Activated T-cell treated with anti-CD3 and anti-CD28 coated beads for 48 hours (primary cell): ENCODE measurements at regions not wholly inside any gene's neighbourhood (a gene's known extent, or its start where the extent isn't known, plus 50 kb on each side); places are given as distances from the start of the nearest gene placed in this dataset.
"Not testable (repeated sequence)": the region's sequence is repeated elsewhere in the genome, so short reads cannot be mapped to it uniquely, and the experiment has no call there.

Experiments
- DNase-seq: peaks from one replicate; pipeline ENCODE4 v3.0.0-alpha.2; 2020; ENCODE audit warnings: low read depth

DNA sequence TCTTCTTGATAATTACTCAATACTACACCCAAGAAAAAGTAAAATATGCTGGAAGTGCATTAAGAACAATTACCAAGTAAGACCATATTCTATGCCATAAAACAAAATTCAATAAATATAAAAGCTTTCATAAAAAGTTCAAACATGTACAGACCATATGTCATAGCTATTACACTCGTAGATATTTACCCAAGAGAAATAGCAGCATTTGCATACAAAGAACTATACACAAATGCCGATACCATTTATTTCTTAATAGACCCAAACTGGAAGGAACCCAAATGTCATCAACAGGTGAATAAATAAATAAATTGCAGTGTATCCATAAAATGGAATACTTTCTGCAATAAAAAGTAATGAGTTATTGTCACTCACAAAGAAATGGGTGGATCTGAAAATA is 78.3 kb upstream of the SLC16A7 start:
- no peak for DNase-seq

DNA sequence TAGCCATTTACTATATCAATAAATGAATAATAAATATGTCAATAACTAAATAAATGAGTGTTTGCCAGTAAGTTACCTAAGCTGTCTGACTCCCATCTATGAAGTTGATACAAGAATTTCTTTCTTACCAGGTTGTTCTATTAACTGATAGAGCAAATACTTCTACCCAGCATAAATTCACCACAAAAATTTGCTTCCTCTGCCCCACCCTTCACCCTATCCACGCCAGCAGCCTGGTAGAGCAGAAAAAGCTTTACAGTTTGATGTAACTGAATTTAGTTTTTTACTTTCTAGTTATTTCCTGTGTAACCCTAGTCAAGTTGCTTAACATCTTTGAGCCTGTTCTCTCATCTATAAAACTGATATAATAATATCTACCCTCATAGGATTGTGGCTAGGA is 94.9 kb upstream of the SLC16A7 start:
- DNase-seq = no peak

DNA sequence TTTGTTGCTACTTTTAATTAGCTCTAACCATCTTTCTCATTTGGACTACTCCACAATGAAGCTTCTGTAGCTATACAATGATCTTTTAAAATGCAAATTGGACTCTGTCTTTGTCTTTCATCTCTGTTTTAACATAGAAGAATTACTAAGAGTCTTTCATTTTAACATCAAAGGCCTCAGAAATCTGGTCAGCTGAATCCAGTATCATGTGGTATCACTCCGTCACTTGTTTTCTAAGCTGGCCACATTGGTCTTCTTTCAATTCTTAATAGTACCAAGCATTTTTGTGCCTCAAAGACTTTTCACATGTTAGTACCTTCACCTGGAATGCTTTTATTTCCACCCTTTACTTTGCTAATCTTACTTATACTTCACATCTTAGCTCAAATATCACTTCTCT is 95.5 kb upstream of the SLC16A7 start:
- DNase-seq = no peak

DNA sequence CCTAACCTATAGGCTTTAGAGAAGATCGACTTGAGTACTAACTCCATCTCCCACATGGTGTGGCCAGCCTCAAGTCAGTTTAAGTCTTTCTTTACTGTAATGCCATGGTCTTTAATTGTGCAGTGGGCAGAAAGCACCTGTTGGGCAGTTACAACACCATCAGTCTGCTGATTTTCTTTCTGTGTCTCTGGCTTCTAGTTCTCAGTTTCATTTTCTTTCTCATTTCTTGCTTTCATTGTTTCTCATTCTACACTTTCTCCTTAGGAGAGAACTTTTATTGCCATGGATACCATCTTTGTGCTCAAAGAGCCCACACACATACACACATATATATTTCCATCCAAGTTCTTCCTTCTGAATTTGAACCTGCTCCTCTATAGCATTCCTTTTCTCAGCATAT is 96.1 kb upstream of the SLC16A7 start:
- no peak for DNase-seq

DNA sequence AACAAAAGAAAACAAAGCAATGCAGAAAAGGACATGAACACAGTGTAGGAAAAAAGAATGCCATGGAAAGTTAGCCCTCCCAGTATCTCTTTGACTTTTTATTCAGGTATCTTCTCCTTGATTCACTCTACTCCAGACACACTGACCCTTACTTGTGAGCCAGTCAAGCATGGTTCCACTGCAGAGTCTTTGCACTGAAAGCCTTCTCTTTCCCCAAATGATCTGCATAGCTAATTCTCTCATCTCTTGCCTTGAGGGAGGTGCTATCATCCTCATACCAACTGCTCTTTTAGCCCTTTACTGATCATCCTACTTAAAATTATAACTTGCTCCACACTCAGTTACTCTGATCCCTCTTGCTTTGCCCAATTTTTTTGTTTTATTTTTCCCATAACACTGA is 101.2 kb upstream of the SLC16A7 start:
- no peak for DNase-seq

DNA sequence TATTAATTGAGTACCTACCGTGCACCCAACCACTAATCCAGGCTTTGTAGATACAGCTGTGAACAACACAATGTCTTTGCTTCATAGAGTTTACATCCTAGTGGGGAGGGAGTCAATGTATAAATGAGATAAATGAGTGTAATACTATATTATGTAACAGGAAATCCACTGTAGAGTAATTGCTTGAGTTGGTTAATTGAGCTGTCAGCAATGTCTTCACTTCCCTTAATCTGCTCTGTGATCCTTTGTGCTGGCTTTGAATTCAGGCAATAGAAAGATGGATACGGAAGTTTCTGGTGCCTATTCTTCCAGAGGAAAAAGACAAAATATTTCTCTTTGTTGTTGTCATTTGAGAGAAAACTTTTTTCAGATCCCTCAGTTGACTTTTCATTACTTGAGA is 104.0 kb upstream of the SLC16A7 start:
- no peak for DNase-seq

DNA sequence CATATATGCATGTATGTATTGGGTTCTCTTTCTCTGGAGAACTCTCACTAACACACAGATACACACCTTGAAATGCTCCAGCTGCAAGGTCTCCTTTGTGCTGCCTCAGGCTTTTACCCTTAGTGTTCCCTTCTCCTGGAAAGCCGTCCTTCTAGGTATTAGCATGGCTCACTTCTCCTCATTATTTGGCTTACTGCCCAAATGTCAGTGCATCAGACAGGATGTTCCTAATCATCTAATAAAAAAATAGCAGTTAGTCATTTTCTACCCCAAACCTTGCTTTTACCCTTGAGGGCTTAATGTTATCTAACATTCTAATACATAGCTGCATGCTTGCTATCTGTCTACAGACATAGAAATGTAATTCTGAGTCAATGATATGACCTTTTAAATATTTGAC is 109.0 kb upstream of the SLC16A7 start:
- no peak for DNase-seq

DNA sequence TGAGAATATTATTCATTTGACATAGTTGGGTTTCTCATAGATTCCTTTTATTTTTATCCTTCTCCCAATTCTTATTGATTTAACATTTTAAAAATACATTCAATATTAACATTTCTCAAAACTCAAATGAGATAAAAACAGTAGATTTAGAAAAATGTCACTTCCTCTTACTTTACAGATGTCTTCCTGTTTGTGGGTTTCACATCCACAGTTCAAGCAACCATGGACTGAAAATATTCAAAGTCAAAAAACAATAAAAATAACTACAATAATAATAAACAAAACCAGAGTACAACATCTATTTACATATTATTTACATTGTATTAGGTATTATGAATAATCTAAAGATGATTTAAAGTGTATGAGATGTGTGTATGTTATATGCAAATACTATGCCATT is 111.3 kb upstream of the SLC16A7 start:
- DNase-seq = no peak

DNA sequence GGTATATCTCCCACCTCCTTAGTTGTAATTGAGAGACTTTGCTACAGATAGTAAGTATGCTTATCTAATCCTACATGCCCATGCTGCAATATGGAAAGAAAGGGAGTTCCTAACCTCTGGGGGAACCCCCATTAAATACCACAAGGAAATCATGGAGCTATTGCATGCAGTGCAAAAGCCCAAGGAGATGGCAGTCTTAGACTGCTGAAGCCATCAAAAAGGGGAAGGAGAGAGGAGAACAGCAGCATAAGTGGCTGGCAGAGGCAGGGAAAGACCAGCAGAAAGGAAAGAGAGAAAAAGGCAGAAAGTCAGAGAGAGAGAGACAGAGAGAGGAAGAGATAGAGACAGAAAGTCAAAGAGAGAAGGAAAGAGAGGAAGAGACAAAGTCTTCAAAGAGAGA is 121.6 kb upstream of the SLC16A7 start:
- DNase-seq = not testable (repeated sequence)

DNA sequence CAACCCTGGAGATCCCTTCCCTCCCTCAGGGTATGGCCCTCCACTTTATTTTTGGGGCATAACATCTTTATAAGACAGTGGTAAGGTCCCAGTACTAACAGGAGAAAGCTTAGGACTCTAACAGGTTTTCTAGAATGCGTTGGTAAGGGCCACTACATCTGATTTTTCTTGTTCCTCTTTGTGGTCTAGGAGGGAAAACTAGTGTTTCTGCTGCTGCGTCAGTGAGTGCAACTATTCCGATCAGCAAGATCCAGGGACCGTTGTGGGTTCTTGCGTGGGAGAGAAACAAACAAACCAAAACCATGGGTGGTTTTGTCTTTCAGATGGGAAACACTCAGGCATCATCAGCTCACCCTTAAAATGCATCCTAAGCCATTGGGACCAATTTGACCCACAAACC is 123.6 kb upstream of the SLC16A7 start:
- DNase-seq = no peak

DNA sequence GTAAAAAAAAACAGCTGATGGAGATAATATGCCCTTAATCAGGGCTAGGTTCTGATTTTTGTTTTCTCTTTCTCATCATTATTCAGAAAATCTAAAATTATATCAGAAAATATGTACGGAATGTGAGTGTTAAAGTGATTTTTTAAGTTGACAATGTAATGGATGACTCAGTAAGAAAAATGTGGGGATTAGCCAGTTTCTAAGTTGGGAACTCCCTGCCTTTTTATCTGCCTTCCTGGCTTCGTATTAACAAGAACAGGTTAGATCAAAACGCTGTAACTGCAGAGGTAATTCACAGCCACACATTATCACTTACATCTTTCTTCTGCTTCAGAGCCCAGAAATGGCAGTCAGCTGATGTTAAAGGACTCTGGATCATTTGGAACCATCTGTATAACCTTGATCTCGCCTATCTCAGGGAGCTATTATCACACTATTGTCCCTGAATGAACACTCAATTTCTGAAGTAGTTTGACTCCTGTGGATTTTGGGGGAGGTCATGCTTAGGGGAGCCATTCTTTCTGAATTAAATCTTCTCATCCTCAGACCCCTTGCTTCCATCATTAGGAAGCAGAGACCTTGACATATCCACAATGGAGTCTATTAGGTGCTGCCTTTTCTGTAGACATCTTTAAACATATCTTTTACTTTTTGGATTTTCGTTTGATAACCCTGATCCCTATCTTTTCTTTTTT is 135.7 kb upstream of the SLC16A7 start:
- DNase-seq = no peak

DNA sequence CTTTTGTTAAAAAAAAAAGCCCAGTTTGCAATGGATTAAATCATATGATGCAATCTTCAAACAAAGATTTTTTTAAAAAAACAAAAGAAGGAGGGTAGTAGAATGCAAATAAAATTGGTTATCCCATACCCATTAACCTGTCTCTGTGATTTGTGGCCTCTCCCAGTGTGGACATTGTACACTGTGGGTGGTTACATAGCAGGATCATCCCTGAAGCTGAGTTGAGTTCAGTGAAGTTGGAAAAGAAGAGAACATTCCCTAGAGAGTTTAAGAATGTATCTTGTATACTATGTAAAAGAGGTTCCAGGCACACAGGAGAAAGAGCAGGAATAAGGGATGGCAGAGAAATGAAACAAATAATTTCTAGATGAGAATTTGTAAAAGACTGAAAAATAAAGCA is 142.4 kb upstream of the SLC16A7 start:
- DNase-seq = no peak

DNA sequence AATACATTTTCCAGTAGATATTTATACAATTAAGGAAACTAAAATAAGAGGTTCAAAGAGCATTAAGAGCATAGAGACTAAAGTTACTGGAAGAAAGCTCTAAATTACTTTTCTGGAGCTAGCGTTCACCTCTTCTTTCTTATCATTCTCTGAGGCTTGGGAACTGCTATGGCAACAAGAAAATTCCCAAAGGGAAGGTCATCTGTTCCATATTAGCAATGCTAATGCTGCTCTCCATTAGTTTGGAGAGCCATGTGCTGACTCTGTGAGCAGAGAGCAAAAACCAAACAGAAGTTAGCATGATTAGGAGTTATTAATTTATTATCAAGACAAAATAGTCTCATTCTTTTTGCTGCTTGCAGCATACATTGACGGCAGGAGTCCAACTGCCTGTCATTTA is 143.1 kb upstream of the SLC16A7 start:
- no peak for DNase-seq

DNA sequence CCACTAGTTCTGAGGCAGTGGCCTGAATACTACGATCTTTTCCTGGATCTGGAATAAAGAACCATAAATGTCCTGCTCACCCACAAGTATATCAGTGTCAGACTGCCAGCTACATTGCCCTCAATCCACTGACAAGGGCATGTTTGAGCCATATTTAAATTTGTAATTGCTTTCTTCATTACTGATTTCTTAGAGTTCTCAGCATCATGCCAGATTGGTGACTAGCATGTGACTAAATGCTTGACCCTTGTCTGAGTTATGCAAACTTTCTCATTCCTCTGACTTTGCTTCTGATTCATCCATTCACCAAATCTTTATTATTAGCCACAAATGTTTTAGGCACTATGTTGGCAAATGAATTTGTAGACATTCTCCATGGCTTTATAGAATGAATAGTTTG is 143.6 kb upstream of the SLC16A7 start:
- DNase-seq = no peak

DNA sequence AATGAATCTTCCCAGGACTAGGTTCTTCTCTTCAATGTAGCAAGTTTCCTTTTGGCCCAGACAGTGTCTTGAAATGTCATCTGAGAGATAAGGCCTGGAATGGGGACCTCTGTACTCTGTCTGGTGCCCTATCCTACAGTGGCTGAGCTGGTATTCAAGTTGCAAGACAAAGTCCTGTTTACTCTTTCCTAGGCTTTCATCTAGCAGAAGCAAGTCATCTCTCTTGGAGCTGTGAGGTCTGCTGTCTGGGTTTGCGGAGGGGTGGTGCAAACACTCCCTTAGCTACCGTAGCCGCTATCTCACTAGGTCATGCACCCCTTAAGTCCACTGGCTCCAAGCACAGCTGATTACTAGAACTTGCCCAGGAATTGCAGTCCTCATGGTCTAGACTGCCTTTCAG is 149.7 kb upstream of the SLC16A7 start:
- no peak for DNase-seq

DNA sequence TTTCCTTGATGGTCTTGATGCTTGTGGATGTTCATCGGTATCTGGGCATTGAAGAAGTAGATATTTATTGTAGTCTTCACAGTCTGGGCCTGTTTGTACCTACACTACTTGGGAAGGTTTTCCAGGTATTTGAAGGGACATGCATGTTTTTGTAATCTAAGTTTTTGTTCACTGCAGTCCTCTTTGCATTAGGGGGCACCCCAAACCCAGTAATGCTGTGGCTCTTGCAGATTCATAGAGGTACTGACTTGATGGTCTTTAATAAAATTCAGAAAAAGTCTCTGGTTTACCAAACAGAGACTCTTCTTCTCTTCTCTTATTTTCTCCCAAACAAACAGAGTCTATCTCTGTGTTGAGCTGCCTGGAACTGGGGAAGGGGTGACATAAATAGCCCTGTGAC is 150.9 kb upstream of the SLC16A7 start:
- DNase-seq = no peak

DNA sequence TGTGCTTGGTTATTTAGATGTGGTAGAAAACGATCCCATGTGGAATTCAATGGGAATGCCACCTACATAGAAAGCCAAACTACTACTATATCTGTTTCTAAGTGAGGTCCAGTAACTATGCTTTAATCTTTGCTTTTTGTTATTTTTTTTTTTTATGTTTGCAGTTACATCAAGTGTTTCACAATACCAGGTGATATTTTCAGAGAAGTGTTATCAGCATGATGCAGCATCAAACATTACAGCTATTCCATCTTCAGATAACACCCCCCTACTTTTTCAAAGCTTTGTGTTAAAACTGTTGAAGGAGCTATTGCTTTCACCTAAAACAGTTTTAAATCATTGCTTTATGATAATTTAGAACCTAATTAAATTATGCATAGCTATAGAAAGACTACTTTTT is 163.8 kb upstream of the SLC16A7 start:
- no peak for DNase-seq

DNA sequence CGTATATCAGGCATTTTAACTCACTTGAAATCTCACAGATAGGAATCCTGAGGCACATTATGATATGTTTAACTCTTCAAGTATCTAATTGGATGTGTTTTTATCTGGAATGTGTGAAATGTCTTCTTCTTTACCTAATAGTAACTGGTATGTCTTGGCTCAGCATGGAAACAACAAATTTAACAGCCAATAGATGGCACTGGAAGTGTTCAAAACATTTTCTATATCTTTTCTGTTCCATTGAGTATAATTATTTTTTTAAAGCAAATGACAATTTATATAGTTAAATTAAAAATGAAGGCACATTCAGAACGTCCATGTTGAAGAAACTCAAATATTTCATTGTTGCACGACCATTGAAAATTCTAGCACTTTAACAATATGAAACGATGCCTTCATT is 164.6 kb upstream of the SLC16A7 start:
- no peak for DNase-seq

DNA sequence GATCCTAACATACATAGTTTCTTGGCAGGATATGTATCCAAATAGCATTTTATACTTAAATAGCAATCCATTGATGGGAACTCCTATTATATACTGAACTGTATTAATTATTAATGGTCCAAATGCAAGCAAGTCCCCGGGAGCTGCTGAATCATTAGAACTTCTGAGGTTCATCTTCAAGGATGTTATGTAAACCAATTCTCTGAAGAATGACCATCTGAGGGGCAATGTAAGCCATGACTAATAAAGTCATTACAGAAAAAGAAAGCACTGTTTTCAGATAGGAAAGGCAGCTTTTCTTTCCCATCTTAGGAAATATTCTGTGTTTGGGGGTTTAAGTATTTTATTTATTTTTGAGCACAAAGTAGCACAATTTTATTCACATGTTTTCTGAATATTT is 166.1 kb upstream of the SLC16A7 start:
- no peak for DNase-seq

DNA sequence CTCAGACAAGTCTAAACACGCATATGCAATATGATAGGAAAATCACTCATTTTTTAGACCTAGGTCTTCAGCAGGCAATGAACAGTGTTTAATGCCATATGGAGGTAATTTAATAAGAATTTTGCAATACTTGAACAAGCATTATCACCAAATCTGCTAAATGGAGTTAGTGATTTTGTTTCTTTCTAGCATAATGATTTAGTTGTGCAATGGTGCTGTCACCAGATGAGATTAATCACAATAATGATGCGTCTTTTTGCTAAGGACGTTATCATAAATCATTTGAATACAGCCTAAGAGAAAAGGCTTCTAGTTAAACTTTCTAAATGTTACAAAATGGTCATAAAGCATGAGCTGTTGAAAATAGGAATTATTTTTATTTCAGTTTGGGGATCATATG is 170.0 kb upstream of the SLC16A7 start:
- no peak for DNase-seq

DNA sequence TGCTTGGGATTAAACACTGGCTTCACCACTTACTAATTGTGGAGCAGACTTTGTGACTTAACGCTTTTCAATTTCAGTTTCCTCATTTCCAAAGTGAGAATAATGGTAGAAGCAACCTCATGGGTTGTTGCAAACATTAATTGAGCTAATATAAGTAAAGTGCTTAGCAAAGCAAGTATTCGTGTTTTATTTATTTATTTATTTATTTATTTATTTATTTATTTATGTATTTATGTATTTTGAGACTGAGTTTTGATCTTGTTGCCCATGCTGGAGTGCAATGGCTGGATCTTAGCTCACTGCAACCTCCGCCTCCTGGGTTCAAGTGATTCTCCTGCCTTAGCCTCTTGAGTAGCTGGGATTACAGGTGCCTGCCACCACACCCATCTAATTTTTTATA is 171.2 kb upstream of the SLC16A7 start:
- DNase-seq = not testable (repeated sequence)

DNA sequence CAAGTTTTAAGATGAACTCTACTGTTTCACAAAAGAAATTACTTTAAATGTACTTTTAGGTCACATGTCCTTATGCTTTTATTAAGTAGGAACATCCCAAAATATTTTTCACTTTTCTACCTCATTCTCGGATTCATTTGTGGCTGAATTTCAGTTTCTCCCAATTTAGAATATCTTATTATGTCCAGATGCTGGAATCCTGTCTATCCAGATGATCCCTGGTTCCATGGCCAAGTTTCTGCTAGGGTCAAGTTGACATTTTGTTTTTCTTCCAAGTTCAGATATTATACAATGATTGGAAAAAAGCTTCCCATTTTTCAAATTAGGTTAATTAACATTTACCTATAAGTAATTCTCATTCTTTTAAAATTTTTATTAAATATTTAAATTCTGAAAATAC is 181.8 kb upstream of the SLC16A7 start:
- no peak for DNase-seq

DNA sequence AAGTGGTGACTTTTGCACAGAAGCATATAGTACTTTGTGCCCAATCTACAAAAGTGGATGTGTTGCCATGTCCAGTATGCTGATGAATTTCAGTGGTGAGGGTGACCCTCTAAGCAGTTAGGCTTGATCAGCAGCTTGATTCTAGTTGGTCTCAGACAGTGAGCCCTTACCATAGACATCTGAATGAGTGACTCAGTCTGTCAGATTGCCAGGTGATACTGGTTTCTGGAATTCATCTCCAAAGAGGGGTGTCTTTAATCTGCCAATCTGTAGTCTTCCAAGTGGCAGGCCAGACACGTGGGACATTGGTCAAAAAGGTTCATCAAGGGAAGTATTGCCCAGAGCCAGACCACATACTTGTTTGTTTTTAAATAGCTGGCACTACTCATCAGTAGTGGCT is 187.4 kb upstream of the SLC16A7 start:
- DNase-seq = no peak

DNA sequence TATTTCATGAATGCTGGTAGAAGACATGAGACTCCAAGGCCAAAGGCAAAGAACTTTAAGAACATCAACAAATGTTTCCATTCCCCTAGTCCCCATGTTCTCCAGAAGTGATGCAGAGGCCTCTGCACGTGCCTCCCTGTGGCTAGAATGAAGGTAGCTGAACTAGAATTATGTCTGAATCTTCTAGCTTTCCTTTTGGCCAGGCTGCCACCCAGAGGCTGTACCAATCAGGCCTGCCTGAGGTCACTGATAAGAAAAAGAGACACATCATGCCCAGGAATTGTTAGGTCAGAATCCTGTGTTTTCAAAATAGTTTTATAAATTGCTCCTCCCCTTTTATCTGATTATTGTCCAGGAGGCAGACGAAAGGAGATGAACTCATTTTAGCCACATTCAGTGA is 188.0 kb upstream of the SLC16A7 start:
- no peak for DNase-seq

DNA sequence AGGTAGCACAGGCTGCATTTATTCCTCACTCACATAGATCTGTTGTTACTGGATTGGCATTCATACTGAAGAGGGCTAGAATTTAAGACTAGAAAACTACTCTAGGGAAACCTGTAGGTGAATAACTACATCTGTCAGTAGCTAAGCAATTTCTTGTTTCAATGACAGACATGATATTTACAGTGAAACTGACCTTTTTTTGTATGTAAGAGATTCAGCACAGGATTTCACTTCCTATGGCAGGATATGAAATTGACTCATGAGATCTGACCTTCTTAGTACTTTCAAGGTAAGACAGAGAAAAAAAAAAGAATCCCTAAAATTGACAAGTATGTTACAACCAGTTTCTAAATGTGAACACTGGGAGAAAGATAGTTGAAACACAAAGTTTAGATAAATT is 189.8 kb upstream of the SLC16A7 start:
- no peak for DNase-seq
